HEK293T (cell line): ENCODE measurements at regions not wholly inside any gene's neighbourhood (a gene's known extent, or its start where the extent isn't known, plus 50 kb on each side); places are given as distances from the start of the nearest gene placed in this dataset.

Experiments used
- BHLHE40 ChIP-seq: fragments of 450-650 bp; IDR thresholded peaks from 2 replicates; pipeline ENCODE4 v1.6.1; 2016; ENCODE audit warnings: mild to moderate bottlenecking, moderate library complexity, borderline replicate concordance
- L3MBTL2 ChIP-seq: fragments of 450-650 bp; conservative IDR thresholded peaks from 2 replicates; pipeline ENCODE4 v1.6.1; 2016; ENCODE audit warnings: mild to moderate bottlenecking
- PKNOX1 ChIP-seq: fragments of 450-650 bp; IDR thresholded peaks from 2 replicates; pipeline ENCODE4 v1.6.1; 2016
- SP1 ChIP-seq: fragments of 450-650 bp; IDR thresholded peaks from 2 replicates; pipeline ENCODE4 v1.6.1; 2017
- SUZ12 ChIP-seq: fragments of 450-650 bp; IDR thresholded peaks from 2 replicates; pipeline ENCODE4 v1.6.1; 2016; ENCODE audit warnings: mild to moderate bottlenecking
- TARDBP ChIP-seq: fragments of 450-650 bp; IDR thresholded peaks from 2 replicates; pipeline ENCODE4 v1.6.1; 2016

GRCh38 chr6:156585859-156586258 is 191.3 kb upstream of the ARID1B start:
- TF ChIP-seq SP1 (no peak), SUZ12 (no peak), BHLHE40 (no peak), TARDBP (no peak), L3MBTL2 (no peak), PKNOX1 (no peak)
